HepG2 (cell line): ENCODE measurements at regions not wholly inside any gene's neighbourhood (a gene's known extent, or its start where the extent isn't known, plus 50 kb on each side); places are given as distances from the start of the nearest gene placed in this dataset.
A peak's percentile ranks its signal among the peaks of the same experiment; 100 is the strongest.

Experiments used
- BHLHE40 ChIP-seq: IDR thresholded peaks from 2 replicates; pipeline ENCODE4 v1.6.1; 2011; ENCODE audit warnings: low read length, improper control_type of control experiment
- CREB1 ChIP-seq, 2 experiments: fragments of 450-650 bp in 1 of 2; IDR thresholded peaks; 2 replicates each; pipeline ENCODE4 v1.6.1; 2016 to 2017; ENCODE audit warnings: control low read depth in 1 of 2, mild to moderate bottlenecking in 1 of 2, missing compliant biosample characterization in 1 of 2, missing genetic modification characterization in 1 of 2
- PLRG1 ChIP-seq: fragments of 450-650 bp; conservative IDR thresholded peaks from 2 replicates; pipeline ENCODE4 v1.6.1; 2016
- SKI ChIP-seq: fragments of 450-650 bp; IDR thresholded peaks from one replicate; pipeline ENCODE4 v1.6.1; 2018; ENCODE audit warnings: mild to moderate bottlenecking; ENCODE audit not compliant: partially characterized antibody
- SP2 ChIP-seq: sonication (generic); formaldehyde crosslinking; IDR thresholded peaks from 2 replicates; pipeline ENCODE4 v1.5.1; 2020; ENCODE audit warnings: mild to moderate bottlenecking, missing genetic modification reagents
- SP4 ChIP-seq: sonication (generic); formaldehyde crosslinking; IDR thresholded peaks from 2 replicates; pipeline ENCODE4 v1.8.1; 2023; ENCODE audit warnings: mild to moderate bottlenecking, missing genetic modification reagents
- ZNF138 ChIP-seq: sonication (generic); formaldehyde crosslinking; IDR thresholded peaks from 2 replicates; pipeline ENCODE4 v1.5.0; 2020; ENCODE audit warnings: mild to moderate bottlenecking, low read depth, missing genetic modification reagents
- ZNF30 ChIP-seq: sonication (generic); formaldehyde crosslinking; IDR thresholded peaks from 2 replicates; pipeline ENCODE4 v1.5.0; 2020; ENCODE audit warnings: mild to moderate bottlenecking, missing genetic modification reagents
- ZNF567 ChIP-seq: sonication (generic); formaldehyde crosslinking; IDR thresholded peaks from 2 replicates; pipeline ENCODE4 v1.8.1; 2023; ENCODE audit warnings: mild to moderate bottlenecking, missing genetic modification reagents, borderline replicate concordance
- ZNF644 ChIP-seq: IDR thresholded peaks from 2 replicates; pipeline ENCODE4 v1.6.1; 2016; ENCODE audit warnings: low read depth
- ZNF841 ChIP-seq: sonication (generic); formaldehyde crosslinking; IDR thresholded peaks from 2 replicates; pipeline ENCODE4 v1.8.1; 2023; ENCODE audit warnings: missing genetic modification reagents, borderline replicate concordance
- TF ChIP-seq, protein P1 (sequence below): sonication (generic); formaldehyde crosslinking; IDR thresholded peaks from 2 replicates; pipeline ENCODE4 v1.4.0; 2020; ENCODE audit warnings: missing genetic modification reagents, low read depth, mild to moderate bottlenecking, borderline replicate concordance
- TF ChIP-seq, protein P2 (sequence below): sonication (generic); formaldehyde crosslinking; IDR thresholded peaks from 2 replicates; pipeline ENCODE4 v1.9.0; 2021; ENCODE audit warnings: missing genetic modification reagents, borderline replicate concordance
- TF ChIP-seq, protein P3 (sequence below): sonication (generic); formaldehyde crosslinking; IDR thresholded peaks from 2 replicates; pipeline ENCODE4 v1.4.0; 2020; ENCODE audit warnings: mild to moderate bottlenecking, missing genetic modification reagents
- TF ChIP-seq, protein P4 (sequence below): sonication (generic); formaldehyde crosslinking; IDR thresholded peaks from 2 replicates; pipeline ENCODE4 v1.4.0; 2020; ENCODE audit warnings: missing genetic modification reagents

DNA sequence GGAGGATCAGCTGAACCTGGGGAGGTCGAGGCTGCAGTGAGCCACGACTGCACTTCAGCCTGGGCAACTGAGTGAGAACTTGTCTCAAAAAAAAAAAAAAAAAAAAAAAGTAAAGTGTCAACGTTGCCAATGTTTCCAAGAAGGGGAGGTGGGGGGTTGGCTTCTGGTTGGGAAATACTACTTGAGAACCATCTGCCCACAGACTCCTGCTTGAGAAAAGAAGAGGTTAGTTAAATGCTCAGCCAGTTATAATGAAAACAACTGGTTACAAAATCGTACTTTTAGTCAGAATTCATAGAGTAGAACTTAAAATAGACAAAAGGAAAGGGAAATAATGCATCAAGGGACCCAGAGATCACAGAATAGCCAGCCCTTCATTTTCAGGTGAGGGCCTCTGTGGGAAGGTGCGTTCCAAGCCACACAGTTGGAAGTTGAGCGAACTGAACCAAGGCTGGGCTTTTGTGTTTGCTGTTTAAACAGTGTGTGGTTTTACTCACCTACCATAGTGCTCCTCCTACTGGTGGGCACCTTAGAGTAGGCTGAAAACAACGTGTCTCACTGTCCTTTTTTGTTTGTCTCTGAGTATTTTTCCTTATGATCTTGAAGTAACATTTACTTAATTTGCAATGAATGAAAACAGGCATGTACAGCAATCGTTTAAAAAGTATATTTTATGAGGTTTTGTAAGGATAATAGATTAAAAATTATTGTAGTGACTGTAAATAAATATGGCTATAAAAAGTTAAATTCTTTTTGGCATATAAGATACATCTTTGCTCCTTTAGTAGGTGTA lies 200.7 kb downstream of the BCAS1 start (continued):
- TF ChIP-seq, protein P1, sequence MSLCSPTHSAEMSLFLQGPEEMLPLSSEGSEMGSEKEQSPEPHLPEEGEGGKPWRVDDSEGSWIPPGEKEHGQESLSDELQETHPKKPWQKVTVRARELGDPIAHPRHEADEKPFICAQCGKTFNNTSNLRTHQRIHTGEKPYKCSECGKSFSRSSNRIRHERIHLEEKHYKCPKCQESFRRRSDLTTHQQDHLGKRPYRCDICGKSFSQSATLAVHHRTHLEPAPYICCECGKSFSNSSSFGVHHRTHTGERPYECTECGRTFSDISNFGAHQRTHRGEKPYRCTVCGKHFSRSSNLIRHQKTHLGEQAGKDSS (CRISPR knock-in tag) = peak; percentile 83; the same call in 1 of the 2 replicates
- TF ChIP-seq, protein P2, sequence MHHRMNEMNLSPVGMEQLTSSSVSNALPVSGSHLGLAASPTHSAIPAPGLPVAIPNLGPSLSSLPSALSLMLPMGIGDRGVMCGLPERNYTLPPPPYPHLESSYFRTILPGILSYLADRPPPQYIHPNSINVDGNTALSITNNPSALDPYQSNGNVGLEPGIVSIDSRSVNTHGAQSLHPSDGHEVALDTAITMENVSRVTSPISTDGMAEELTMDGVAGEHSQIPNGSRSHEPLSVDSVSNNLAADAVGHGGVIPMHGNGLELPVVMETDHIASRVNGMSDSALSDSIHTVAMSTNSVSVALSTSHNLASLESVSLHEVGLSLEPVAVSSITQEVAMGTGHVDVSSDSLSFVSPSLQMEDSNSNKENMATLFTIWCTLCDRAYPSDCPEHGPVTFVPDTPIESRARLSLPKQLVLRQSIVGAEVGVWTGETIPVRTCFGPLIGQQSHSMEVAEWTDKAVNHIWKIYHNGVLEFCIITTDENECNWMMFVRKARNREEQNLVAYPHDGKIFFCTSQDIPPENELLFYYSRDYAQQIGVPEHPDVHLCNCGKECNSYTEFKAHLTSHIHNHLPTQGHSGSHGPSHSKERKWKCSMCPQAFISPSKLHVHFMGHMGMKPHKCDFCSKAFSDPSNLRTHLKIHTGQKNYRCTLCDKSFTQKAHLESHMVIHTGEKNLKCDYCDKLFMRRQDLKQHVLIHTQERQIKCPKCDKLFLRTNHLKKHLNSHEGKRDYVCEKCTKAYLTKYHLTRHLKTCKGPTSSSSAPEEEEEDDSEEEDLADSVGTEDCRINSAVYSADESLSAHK (CRISPR knock-in tag) = no peak
- no peak for TF ChIP-seq SP2 (CRISPR knock-in tag)
- no peak for TF ChIP-seq ZNF841
- no peak for TF ChIP-seq SP4
- TF ChIP-seq ZNF567 = no peak; the same call in 1 of the 2 replicates
- no peak for TF ChIP-seq PLRG1
- no peak for TF ChIP-seq ZNF30 (CRISPR knock-in tag)
- no peak for TF ChIP-seq BHLHE40
- TF ChIP-seq CREB1 (IDR thresholded peaks at IDR 0.05) = no peak
- TF ChIP-seq CREB1 (CRISPR knock-in tag; IDR thresholded peaks at IDR 0.05) = peak; percentile 73
- peak; percentile 97 for TF ChIP-seq ZNF644 (CRISPR knock-in tag)
- TF ChIP-seq, protein P3, sequence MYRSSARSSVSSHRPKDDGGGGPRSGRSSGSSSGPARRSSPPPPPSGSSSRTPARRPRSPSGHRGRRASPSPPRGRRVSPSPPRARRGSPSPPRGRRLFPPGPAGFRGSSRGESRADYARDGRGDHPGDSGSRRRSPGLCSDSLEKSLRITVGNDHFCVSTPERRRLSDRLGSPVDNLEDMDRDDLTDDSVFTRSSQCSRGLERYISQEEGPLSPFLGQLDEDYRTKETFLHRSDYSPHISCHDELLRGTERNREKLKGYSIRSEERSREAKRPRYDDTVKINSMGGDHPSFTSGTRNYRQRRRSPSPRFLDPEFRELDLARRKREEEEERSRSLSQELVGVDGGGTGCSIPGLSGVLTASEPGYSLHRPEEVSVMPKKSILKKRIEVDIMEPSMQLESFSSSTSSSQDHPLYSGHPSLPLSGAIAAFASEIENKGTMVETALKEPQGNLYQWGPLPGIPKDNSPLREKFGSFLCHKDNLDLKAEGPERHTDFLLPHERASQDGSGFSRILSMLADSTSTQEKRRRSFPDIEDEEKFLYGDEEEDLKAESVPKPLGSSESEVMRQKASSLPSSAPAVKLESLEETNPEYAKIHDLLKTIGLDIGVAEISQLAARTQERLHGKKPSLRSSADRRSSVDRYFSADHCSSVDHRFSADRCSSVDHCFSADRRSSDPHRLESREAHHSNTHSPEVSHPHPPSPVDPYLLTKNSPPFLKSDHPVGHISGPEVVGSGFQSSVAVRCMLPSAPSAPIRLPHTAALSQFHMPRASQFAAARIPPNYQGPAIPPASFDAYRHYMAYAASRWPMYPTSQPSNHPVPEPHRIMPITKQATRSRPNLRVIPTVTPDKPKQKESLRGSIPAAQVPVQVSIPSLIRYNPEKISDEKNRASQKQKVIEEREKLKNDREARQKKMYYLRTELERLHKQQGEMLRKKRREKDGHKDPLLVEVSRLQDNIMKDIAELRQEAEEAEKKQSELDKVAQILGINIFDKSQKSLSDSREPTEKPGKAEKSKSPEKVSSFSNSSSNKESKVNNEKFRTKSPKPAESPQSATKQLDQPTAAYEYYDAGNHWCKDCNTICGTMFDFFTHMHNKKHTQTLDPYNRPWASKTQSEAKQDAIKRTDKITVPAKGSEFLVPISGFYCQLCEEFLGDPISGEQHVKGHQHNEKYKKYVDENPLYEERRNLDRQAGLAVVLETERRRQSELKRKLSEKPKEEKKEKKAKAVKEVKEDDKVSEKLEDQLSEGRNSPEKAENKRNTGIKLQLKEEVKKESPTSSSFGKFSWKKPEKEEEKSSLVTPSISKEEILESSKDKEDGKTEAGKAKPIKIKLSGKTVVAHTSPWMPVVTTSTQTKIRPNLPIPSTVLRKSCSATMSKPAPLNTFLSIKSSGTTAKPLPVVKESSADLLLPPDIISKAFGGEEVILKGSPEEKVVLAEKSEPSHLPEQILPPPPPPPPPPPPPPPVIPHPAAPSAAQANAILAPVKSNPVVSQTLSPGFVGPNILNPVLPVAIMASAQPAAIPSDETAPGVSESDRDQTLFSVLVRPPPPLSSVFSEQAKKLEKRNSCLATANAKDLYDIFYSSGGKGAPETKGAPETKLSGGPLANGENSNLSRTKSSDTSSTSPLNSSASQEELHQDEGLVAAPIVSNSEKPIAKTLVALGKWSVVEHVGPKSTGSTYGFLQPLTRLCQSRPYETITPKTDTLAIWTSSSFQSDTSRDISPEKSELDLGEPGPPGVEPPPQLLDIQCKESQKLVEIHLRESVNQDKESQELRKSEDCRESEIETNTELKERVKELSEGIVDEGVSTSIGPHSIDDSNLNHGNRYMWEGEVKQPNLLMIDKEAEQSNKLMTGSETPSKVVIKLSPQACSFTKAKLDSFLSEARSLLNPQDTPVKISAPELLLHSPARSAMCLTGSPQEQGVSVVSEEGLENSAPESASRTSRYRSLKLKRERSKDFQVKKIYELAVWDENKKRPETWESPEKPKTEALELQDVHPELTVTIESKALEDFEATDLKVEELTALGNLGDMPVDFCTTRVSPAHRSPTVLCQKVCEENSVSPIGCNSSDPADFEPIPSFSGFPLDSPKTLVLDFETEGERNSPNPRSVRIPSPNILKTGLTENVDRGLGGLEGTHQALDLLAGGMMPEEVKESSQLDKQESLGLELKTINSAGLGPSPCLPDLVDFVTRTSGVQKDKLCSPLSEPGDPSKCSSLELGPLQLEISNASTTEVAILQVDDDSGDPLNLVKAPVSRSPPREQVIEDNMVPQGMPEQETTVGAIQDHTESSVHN (CRISPR knock-in tag) = no peak
- TF ChIP-seq, protein P4, sequence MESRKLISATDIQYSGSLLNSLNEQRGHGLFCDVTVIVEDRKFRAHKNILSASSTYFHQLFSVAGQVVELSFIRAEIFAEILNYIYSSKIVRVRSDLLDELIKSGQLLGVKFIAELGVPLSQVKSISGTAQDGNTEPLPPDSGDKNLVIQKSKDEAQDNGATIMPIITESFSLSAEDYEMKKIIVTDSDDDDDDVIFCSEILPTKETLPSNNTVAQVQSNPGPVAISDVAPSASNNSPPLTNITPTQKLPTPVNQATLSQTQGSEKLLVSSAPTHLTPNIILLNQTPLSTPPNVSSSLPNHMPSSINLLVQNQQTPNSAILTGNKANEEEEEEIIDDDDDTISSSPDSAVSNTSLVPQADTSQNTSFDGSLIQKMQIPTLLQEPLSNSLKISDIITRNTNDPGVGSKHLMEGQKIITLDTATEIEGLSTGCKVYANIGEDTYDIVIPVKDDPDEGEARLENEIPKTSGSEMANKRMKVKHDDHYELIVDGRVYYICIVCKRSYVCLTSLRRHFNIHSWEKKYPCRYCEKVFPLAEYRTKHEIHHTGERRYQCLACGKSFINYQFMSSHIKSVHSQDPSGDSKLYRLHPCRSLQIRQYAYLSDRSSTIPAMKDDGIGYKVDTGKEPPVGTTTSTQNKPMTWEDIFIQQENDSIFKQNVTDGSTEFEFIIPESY (CRISPR knock-in tag) = peak; percentile 61; the same call in 1 of the 2 replicates
- no peak for TF ChIP-seq ZNF138 (CRISPR knock-in tag)
- peak; percentile 59 for TF ChIP-seq SKI
